DLD1 (cell line): ENCODE measurements at regions not wholly inside any gene's neighbourhood (a gene's known extent, or its start where the extent isn't known, plus 50 kb on each side); places are given as distances from the start of the nearest gene placed in this dataset.

Experiments used
- in situ Hi-C: cut with HindIII; loops from 2 replicates; pipeline ENCODE4 v1.10.0; 2017; ENCODE audit warnings: low sequenced_read_pairs

DNA sequence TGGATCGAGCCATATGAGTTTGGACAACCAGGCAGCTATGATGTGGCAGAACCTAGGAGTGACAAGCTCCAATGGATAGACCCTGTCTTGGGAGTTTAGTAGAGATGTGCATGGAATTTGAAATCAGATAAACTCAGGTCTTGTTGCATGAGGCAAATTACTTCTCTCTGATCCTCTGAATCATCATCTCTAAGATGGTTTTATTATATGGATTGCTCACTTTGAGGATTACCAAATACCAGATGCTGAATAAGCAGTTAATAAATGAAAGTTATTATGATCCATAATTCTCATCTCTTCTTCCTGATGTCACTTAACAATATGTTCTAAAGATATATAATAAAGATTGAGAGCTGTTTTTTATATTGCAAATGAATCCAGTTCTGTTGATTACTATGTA, 622.2 kb downstream of the NTRK3 start:
- in situ Hi-C loops, result loop anchor here (10.0 kb wide), 1 partner anchor 70 kb away; no protein-coding TSS in a partner anchor

DNA sequence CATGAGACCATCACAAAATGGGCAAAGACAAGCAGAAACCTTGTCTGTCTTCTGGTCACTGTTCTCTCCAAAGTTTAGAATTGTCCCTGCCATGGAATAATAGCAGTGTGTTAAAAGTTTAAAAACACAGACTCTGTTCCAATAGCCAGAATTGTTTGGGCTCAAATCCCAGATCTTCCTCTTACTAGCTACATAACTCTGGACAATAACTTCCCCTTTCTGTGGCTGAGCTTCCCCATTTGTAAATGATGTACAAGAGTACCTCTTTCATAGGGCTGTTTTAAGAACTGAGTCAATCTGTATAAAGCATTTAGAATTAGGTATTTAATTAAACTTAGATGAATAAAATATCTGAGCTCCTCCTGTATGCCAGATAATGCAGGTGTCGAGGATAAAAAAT, 623.0 kb downstream of the NTRK3 start:
- in situ Hi-C loops, result loop anchor here (10.0 kb wide), 1 partner anchor 69 kb away; no protein-coding TSS in a partner anchor

DNA sequence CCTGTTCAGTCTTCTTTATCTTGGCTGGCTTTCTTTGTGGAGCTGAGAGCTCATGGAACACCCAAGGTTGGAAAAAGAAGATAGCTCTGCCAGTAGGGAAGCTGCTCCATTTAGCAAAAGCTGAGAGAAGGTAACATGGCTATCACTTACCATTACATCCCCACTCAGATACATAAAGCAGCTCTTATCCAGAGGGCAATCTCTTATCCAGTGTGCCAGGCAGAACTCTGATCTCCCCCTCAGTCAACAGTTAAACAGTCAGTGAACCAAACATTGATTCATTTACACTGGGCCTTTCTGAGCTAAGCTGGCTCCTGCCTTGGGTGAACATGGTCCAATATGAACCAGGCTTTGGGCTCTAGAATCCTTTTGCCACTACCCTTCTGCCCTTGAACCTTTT, 624.2 kb downstream of the NTRK3 start:
- in situ Hi-C loops, result loop anchor here (10.0 kb wide), 1 partner anchor 68 kb away; no protein-coding TSS in a partner anchor

DNA sequence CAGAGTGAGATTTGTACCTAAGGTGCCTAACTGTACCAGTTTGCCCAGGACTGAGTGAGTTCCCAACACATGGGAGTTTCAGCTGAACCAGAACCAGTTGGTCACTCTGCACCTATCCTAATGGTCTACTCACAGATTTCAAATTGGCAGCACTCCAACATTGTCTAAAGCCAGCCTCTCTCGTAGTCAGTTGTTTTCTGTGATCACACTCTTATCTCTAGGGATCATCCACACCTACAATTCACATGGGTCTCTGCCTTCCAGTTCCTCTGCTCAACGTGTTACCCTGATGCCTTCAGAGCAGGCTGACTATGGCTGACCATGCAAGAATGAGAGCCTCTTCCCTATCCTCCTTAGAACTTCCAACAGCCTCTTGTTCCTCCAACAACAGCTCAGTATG, 624.8 kb downstream of the NTRK3 start:
- in situ Hi-C loops, result loop anchor here (10.0 kb wide), 1 partner anchor 67 kb away; no protein-coding TSS in a partner anchor

DNA sequence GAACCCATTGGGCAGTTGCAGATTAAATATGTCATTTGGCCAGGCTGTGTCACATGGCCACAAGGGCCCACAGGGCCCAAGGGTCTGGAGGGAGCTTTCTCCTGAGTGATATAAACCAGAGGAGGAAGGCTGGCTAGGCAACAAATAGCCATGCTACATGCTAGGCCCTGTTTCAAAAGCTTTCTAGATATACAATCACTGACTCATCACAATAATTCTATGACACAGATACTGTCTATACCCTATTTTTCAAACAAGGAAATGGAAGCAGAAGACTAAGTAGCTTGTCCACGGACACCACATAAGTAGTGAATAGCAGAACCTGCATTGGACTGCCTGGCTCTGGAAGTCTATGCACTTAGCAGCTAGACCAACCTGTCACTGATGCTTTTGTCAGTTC, 625.4 kb downstream of the NTRK3 start:
- in situ Hi-C loops, result loop anchor here (10.0 kb wide), 1 partner anchor 66 kb away; no protein-coding TSS in a partner anchor

DNA sequence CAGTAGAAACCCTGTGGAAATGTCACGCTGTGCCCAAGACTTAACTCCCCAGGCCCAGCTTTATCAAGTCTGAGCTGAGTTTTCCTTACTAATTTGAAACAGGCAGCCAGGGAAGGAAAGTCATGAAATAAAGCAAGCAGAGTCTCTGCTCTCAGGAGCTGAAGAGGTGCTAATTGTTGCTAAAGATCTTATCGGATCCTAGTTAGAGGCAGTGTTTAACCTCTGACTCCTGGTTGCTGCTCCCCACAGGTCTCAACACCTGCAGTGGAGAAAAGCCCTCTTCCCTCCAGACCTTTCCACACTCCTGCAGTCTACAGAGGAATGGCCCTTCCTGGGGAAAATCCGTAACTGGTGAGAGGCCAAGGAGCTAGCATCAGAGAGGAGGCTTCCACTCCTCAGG, 628.2 kb downstream of the NTRK3 start:
- in situ Hi-C loops, result no loop called here

DNA sequence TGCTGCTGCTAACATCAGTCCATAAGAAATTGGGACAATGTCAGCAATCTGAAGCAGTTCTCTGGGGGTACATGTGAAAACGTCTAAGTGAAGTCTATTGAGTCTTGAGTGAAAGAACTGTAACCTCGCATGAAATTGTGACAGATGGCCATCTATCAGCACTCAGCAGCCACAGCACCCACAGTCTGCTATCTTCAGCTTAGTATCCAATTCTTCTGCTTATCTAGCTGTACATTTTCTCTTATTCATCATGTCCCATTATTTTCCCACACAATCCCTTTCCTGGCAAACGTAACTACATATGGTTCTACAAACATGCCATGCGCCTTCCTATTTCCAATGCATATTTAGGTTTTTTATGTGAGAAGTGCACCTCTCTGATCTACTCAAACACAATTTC, 629.7 kb downstream of the NTRK3 start:
- in situ Hi-C loops, result no loop called here

DNA sequence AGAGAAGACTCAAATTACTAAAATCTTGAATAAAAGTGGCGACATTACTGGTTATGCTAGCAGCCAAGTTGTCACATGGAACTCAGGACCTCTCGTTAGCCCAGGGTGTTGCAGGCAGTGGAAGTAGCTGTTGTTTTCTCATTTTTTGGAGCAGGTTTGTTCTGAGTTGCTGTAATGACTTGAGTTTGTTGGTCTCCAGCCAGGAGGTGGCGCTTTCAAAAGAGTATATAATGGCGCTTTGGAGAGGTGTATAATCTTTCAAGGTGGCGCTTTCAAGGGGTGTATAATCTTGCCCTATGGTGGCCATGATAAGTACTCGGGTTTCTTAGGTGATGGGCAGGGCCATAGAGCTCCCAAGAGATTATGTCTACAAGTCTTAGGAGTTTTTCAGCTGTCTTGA, 632.7 kb downstream of the NTRK3 start:
- in situ Hi-C loops, result no loop called here

DNA sequence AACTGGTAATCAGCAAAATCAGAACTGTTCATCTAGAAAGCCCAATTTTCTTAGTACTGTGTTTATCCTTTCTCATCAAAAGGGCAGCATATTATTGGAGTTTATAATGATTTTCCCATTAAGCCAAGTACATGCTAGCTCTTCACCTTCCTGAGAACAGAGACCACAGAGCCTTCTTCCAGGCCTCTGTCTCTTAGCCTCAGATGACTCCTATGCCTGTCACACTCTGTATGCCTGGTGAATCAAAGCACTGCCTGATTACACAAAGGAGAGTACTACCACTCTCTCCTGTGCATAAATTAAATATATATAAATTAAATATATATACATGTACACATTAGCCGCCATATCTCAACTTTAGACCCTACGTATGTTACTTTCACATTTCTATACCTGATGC, 636.1 kb downstream of the NTRK3 start:
- in situ Hi-C loops, result no loop called here

DNA sequence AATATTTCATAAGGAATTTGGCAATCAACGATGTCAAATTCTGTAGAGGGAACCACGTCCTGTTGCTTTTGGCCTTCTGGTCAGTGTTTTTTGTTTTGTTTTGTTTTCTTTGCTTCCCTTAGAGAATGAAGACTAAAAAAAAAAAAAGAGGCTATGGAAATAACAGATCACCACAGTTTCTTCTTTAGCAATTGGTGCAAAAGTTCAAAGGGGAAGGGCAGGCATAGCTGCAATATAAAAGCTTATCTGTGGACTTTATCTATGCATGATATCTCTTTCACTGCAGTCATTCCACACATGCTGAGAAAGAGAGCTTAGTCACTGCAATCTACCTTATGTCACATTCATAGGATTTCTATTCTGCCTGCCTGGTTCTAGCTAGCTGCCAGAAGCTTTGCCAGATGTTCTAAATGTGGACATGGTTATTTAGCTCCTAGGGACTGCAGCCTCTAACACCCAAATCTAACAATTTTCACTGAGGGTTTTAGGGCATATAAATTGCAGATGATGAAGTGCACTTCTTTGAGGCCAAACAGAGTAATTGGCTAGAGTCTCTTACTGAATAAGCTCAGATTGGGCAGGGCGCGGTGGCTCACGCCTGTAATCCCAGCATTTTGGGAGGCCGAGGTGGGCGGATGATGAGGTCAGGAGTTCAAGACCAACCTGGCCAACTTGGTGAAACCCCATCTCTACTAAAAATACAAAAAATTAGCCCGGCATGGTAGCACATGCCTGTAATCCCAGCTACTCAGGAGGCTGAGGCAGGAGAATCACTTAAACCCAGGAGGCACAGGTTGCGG, 637.2 kb downstream of the NTRK3 start:
- in situ Hi-C loops, result no loop called here

DNA sequence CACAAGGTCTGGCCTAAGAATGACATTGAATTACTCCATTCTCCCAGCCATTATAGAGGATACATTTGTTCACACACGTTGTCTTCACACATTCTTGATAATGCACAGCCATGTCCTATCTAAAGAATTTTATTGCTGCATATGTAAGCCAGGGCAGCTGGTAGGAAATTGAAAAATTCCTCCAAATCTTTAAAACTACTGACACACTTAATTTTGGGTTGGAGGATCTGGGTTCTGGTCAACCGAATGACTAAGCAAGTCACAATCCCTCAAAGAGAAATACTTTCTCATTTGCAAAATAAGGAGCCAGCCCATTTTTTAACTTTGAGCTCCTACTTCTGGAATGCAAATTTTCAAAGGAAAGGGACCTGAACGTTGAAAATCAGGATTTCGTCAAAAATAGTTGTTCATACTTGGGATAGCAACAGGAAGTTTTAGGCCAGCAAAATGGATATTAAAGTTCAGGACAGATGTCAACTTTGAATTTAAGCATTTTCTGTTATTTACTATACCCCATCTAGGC, 638.3 kb downstream of the NTRK3 start:
- in situ Hi-C loops, result no loop called here

DNA sequence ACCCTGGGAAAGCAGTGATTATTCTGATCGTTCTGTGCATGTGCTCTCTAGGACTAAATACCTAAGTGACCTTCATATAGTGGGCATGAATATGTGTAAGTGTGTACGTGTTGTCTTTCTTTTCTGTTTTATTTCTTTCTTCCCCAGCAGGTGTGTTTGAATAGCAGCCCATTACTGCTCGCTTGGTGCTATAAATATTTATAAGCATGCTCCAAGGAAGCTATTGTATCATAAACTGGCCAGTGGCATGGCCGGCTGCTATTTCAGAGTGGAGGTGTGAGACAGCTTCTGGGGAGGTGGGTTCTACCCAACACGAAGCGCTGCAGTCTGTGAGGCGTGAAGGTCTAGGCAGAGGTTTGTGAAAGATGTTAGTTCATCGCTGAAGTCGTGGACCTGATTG, 641.8 kb downstream of the NTRK3 start:
- in situ Hi-C loops, result no loop called here

DNA sequence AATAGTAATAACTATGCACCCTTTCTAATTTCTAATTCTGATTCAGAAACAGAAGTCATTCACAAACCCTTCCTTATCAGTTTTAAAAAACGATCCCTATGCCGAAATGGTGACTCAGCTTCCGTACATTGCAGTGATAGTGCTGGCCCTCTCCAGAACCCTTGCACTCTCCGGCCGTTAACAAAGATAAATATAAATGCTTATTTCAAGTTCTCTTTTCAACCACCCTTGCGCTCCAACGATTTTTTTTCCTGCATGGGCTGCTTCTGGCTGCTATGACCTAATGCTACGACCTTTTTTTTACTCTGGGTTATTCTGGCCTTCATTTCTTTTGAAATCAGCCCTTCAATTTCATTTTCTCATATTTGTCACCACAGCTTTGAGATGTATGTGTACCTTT, 646.2 kb downstream of the NTRK3 start:
- in situ Hi-C loops, result no loop called here

DNA sequence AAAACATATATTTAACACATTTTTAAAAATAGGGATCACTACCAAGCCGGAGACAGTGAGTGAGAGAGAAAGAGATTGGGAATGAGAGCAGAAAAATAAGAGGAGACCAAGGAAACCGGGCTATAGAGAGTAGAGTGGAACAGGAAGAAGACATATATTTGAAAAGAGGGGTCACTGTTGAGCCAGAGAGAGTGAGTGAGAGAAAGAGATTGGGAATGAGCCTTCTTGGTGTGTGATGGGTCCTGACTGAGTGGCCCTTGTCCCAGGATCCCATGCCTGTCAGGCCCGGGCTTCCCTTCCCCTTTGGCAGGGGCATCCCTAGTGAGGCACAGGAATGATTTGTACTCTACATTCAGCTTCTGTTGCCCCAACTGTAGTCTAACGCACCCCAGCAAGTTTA, 646.6 kb downstream of the NTRK3 start:
- in situ Hi-C loops, result no loop called here

DNA sequence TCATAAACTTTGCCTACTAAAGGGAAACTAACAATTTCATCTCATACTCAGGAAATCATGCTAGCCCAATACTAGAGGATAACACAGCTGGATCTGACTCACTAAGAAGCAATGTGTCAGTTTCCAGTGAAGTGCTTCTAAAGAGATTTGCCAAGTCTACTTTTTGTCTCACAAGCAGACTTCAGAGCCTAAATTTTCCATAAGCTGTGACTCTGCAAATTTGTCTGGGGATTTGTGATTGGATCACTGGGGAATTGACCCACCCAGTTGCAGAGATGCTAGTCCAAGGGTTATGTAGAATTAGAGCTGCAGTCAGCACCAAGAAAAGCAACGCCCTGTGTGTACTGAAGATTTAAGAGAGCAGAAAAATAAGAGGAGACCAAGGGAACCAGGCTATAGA, 647.1 kb downstream of the NTRK3 start:
- in situ Hi-C loops, result no loop called here

DNA sequence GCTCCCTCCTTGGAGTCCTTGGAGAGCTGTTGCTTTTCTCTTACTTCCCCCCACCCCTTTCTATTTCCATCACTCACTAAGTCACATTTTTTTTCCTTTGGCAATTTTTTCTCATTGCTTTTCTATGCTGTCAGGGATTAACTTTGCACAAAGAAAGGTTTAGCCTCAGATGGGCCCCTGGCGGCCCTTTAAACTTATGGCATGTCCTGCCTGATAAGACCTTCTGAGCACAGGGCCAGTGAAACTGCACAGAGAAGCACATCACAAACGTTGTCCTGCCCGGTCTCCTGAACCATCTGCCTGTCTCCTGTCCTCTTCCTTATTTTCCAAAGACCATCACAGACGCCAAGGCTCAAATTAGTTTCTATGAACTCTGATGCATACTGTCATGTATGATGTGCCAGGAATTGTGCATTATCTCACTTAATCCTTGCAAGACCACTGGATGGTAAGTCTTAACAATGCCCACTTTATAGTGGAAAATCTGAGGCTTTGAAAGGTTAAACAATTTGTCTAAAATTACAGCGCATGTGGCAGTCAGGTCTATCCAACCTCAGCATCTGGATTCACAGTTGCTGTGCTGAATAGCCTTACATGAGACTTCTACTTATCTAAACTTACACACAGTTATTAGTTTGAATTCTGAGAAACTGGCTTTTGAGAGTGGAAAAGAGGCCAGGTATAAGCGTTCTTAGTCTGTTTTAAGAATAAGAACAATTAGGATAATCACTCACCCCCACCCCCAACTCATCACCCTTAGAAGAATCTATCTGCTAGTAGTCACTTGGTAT, 648.1 kb downstream of the NTRK3 start:
- in situ Hi-C loops, result no loop called here

DNA sequence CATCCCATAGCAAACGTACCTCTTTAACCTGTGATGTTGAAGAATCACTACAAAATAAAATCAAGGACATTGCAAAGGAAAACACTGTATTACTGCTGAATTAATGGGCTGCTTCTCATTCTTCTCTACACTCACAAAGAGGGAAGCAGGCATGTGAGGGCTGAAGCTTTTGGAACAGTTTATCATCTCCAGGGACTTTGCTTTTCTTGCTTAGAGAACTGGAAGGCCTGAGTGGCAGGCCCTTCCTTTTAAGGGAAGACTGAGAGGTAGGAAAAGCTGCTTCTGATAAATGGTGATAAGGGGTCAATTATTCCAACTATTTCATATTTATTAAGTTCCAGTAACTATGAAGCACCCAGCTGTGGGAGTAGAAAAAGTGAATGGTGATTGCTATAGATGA, 649.6 kb downstream of the NTRK3 start:
- in situ Hi-C loops, result no loop called here

DNA sequence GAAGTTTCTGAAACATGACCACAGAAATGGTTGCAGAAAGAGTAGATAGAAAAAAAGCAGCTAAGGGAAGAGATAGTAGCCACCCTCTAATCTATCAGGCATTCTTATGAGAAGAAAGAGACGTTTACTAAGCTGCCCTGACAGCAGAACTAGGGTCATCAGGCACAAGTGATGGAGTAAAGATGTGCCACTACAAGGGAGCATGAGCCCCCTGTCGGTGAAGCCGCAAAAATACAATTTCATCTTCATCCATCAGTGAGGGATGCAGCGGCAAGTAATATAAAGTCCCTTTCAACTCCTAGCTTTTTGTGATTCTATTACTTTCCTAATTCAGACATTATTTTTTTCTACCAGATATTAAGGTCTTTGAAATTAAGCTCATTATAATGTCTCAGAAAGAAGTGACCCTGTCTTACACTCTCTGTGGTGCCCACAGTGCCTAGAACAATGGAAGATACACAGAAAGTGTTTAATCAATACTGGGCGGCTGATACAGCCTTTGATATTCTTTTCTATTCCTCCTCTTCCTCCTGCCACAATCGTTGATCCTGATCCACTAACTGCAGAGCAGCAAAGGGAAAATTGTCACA, 651.6 kb downstream of the NTRK3 start:
- in situ Hi-C loops, result no loop called here

DNA sequence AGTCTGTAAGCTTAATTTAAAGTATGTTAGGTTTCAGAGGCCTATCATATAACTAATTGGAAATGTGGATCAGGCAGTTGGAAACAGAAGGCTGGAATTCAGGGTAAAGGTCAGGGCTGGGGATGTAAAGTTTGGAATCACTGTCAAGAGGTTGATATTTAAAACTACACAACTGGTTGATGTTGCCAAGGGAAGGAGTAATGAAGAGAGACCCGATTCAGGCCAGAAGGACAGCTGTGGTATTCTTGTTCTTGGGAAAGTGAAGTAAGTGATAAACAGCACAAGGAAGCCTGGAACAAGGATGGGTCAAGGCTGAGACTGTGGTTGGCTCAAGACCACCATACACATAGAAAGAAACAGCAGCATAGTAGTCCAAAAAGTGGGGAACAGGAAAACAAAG, 654.2 kb downstream of the NTRK3 start:
- in situ Hi-C loops, result no loop called here

DNA sequence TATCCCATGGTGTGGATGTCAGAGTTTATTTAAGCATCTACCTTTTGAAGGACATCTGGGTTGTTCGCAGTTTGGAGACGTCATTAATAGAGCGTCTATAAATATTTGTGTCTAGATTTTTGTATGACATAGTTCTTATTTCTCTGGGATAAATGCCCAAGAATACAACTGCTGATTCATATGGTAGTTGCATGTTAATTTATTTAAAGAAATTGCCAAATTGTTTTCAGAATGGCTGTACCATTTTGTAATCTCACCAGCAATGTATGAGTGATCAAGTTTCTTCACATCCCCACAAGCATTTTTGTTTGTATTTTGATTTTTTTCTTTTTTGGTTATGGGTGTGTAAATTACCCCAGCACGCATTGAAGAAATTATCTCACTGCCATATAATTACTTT, 656.9 kb downstream of the NTRK3 start:
- in situ Hi-C loops, result no loop called here

DNA sequence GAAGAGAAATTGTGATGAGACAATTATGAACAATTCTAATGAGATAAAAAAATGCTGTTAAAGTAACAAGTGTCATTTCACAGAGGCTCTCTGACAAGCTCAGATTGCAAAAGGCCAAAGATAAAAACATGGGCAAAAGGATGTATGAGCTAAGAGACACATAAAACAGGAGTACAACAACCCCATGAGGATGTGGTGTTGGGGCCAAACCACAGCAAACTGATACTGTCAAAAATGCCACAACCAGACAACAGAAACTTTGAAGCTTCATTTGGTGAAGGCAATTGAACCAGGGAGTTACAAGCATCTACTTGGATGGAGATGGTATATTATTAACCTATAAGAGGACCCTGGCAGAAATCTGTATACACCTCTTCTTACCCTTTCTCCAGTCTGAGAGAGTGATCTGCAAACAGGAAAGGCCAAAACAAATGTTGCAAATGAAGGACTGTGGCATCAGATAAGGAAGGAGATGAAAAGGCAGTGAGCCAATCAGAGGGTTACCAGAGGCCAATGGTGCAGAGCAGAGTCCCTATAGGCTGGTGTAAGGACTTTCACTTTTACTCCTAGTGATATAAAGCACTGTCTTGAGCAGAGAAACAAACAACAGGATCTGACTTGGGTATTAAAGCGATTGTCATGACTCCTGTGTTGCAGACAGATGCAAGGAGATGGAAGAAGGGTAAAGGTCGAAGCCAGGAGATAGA, 659.0 kb downstream of the NTRK3 start:
- in situ Hi-C loops, result no loop called here
